ENCODE measurements at regions not wholly inside any gene's neighbourhood (a gene's known extent, or its start where the extent isn't known, plus 50 kb on each side); places are given as distances from the start of the nearest gene placed in this dataset.

GRCh38 chr5:166342402-166342801, 1949.0 kb upstream of the WWC1 start:
- H3K27ac ChIP-seq = no peak overlapping the region
- H3K36me3 ChIP-seq (ENCODE audit: insufficient read depth, low read length) = no peaks in the 10 kb centered on the region
- TF ChIP-seq POLR2AphosphoS5 (IDR thresholded peaks at IDR 0.05; ENCODE audit: borderline replicate concordance, low read depth, low read length) (no peak), FOXP2 (optimal IDR thresholded peaks at IDR 0.05; ENCODE audit: control extremely low read depth, extremely low read length, insufficient read depth) (no peak)
- no peaks in the 10 kb centered on the region for H3K9me3 ChIP-seq (ENCODE audit: low read depth, low read length)
- no peak overlapping the region for H3K4me3 ChIP-seq
- H3K9ac ChIP-seq (ENCODE audit: insufficient read length) = no peak overlapping the region
- DNase-seq (ENCODE audit: low read depth, low spot score) = no peak

- Histone ChIP-seq H3K36me3 (ENCODE audit: insufficient read depth, low read length) (no peaks in the 10 kb centered on the region), H3K4me3 (no peak overlapping the region), H3K9ac (ENCODE audit: insufficient read length) (no peak overlapping the region), H3K27ac (no peak overlapping the region), H3K9me3 (ENCODE audit: low read depth, low read length) (no peaks in the 10 kb centered on the region)
- TF ChIP-seq FOXP2 (optimal IDR thresholded peaks at IDR 0.05; ENCODE audit: control extremely low read depth, extremely low read length, insufficient read depth) = no peak
- TF ChIP-seq EZH2 (IDR thresholded peaks at IDR 0.05) = no peak
- no peak for TF ChIP-seq POLR2AphosphoS5 (IDR thresholded peaks at IDR 0.05; ENCODE audit: borderline replicate concordance, low read depth, low read length)
- no peak for DNase-seq (ENCODE audit: low read depth, low spot score)
Measured at GRCh38 chr5:166346726-166347374, 1944.6 kb upstream of the WWC1 start.

GRCh38 chr5:166349046-166349445, 1942.4 kb upstream of the WWC1 start:
- H3K9ac ChIP-seq (ENCODE audit: insufficient read length) = no peak overlapping the region
- TF ChIP-seq POLR2AphosphoS5 (IDR thresholded peaks at IDR 0.05; ENCODE audit: borderline replicate concordance, low read depth, low read length) (no peak), FOXP2 (optimal IDR thresholded peaks at IDR 0.05; ENCODE audit: control extremely low read depth, extremely low read length, insufficient read depth) (no peak), EZH2 (IDR thresholded peaks at IDR 0.05) (no peak)
- no peak for DNase-seq (ENCODE audit: low read depth, low spot score)

GRCh38 chr5:166353580-166353979, 1937.9 kb upstream of the WWC1 start:
- DNase-seq (ENCODE audit: low read depth, low spot score) = no peak
- Histone ChIP-seq H3K4me3 (no peak overlapping the region), H3K36me3 (ENCODE audit: insufficient read depth, low read length) (no peaks in the 10 kb centered on the region)

More at GRCh38 chr5:166349046-166349445, 1942.4 kb upstream of the WWC1 start:
- no peak overlapping the region for H3K4me3 ChIP-seq
- H3K9me3 ChIP-seq (ENCODE audit: low read depth, low read length) = no peaks in the 10 kb centered on the region
- no peak overlapping the region for H3K27ac ChIP-seq
- H3K36me3 ChIP-seq (ENCODE audit: insufficient read depth, low read length) = no peaks in the 10 kb centered on the region

GRCh38 chr5:166354332-166354731, 1937.1 kb upstream of the WWC1 start:
- Histone ChIP-seq H3K9ac (ENCODE audit: insufficient read length) (no peak overlapping the region), H3K4me3 (no peak overlapping the region), H3K9me3 (ENCODE audit: low read depth, low read length) (no peaks in the 10 kb centered on the region), H3K36me3 (ENCODE audit: insufficient read depth, low read length) (no peaks in the 10 kb centered on the region), H3K27ac (no peak overlapping the region)
- no peak for DNase-seq (ENCODE audit: low read depth, low spot score)
- TF ChIP-seq EZH2 (IDR thresholded peaks at IDR 0.05) (no peak), POLR2AphosphoS5 (IDR thresholded peaks at IDR 0.05; ENCODE audit: borderline replicate concordance, low read depth, low read length) (no peak), FOXP2 (optimal IDR thresholded peaks at IDR 0.05; ENCODE audit: control extremely low read depth, extremely low read length, insufficient read depth) (no peak)

More at GRCh38 chr5:166353580-166353979, 1937.9 kb upstream of the WWC1 start:
- TF ChIP-seq POLR2AphosphoS5 (IDR thresholded peaks at IDR 0.05; ENCODE audit: borderline replicate concordance, low read depth, low read length) (no peak), FOXP2 (optimal IDR thresholded peaks at IDR 0.05; ENCODE audit: control extremely low read depth, extremely low read length, insufficient read depth) (no peak), EZH2 (IDR thresholded peaks at IDR 0.05) (no peak)
- Histone ChIP-seq H3K27ac (no peak overlapping the region), H3K9me3 (ENCODE audit: low read depth, low read length) (no peaks in the 10 kb centered on the region), H3K9ac (ENCODE audit: insufficient read length) (no peak overlapping the region)

- no peak for DNase-seq (ENCODE audit: low read depth, low spot score)
- H3K9ac ChIP-seq (ENCODE audit: insufficient read length) = no peak overlapping the region
- no peaks in the 10 kb centered on the region for H3K36me3 ChIP-seq (ENCODE audit: insufficient read depth, low read length)
- H3K27ac ChIP-seq = no peak overlapping the region
- no peaks in the 10 kb centered on the region for H3K9me3 ChIP-seq (ENCODE audit: low read depth, low read length)
- TF ChIP-seq EZH2 (IDR thresholded peaks at IDR 0.05) = no peak
- no peak for TF ChIP-seq FOXP2 (optimal IDR thresholded peaks at IDR 0.05; ENCODE audit: control extremely low read depth, extremely low read length, insufficient read depth)
- TF ChIP-seq POLR2AphosphoS5 (IDR thresholded peaks at IDR 0.05; ENCODE audit: borderline replicate concordance, low read depth, low read length) = no peak
- H3K4me3 ChIP-seq = no peak overlapping the region
Measured at GRCh38 chr5:166356096-166356495, 1935.3 kb upstream of the WWC1 start.

GRCh38 chr5:166358127-166358830, 1933.2 kb upstream of the WWC1 start:
- no peak for DNase-seq (ENCODE audit: low read depth, low spot score)
- Histone ChIP-seq H3K36me3 (ENCODE audit: insufficient read depth, low read length) (no peaks in the 10 kb centered on the region), H3K27ac (no peak overlapping the region), H3K4me3 (no peak overlapping the region), H3K9me3 (ENCODE audit: low read depth, low read length) (no peaks in the 10 kb centered on the region), H3K9ac (ENCODE audit: insufficient read length) (no peak overlapping the region)
- TF ChIP-seq EZH2 (IDR thresholded peaks at IDR 0.05) (no peak), FOXP2 (optimal IDR thresholded peaks at IDR 0.05; ENCODE audit: control extremely low read depth, extremely low read length, insufficient read depth) (no peak), POLR2AphosphoS5 (IDR thresholded peaks at IDR 0.05; ENCODE audit: borderline replicate concordance, low read depth, low read length) (no peak)

GRCh38 chr5:166363087-166363760, 1928.2 kb upstream of the WWC1 start:
- no peak overlapping the region for H3K9ac ChIP-seq (ENCODE audit: insufficient read length)
- no peak for TF ChIP-seq POLR2AphosphoS5 (IDR thresholded peaks at IDR 0.05; ENCODE audit: borderline replicate concordance, low read depth, low read length)
- TF ChIP-seq EZH2 (IDR thresholded peaks at IDR 0.05) = no peak
- TF ChIP-seq FOXP2 (optimal IDR thresholded peaks at IDR 0.05; ENCODE audit: control extremely low read depth, extremely low read length, insufficient read depth) = no peak
- H3K9me3 ChIP-seq (ENCODE audit: low read depth, low read length) = no peaks in the 10 kb centered on the region
- H3K27ac ChIP-seq = no peak overlapping the region
- no peak for DNase-seq (ENCODE audit: low read depth, low spot score)
- H3K4me3 ChIP-seq = no peak overlapping the region
- no peaks in the 10 kb centered on the region for H3K36me3 ChIP-seq (ENCODE audit: insufficient read depth, low read length)
